ENCODE measurements at regions not wholly inside any gene's neighbourhood (a gene's known extent, or its start where the extent isn't known, plus 50 kb on each side); places are given as distances from the start of the nearest gene placed in this dataset.

- no peak overlapping the region for H3K4me3 ChIP-seq (replicated peaks in 1 of 3; ENCODE audit: low read depth in 2 of 3, low read length in 3 of 3)
- Mint-ChIP-seq H3K27me3 (ENCODE audit: low read depth in 3 of 3) (peaks cover 0 to 1% (median 0%) of the 10 kb centered on the region in 3 donors), H3K36me3 (no peaks in the 10 kb centered on the region), H3K4me3 (no peak overlapping the region), H3K27ac (no peak overlapping the region), H3K9me3 (peaks cover 0 to 4% (median 2%) of the 10 kb centered on the region in 7 donors), H3K4me1 (no peaks in the 10 kb centered on the region)
- intact Hi-C loops (cut with micrococcal nuclease), result no loop called here
- no peaks in the 10 kb centered on the region for H3K9me3 ChIP-seq (replicated peaks in 1 of 2; ENCODE audit: control insufficient read depth in 1 of 2, insufficient read depth in 1 of 2, low read length in 2 of 2)
- H3K4me1 ChIP-seq (ENCODE audit: control insufficient read depth in 1 of 2, insufficient read depth in 2 of 2, low read length in 2 of 2), result no peaks in the 10 kb centered on the region
- TF ChIP-seq CTCF (IDR thresholded peaks at IDR 0.05), result peak; percentile 23
- H3K27me3 ChIP-seq (ENCODE audit: control insufficient read depth in 2 of 2, insufficient read depth in 2 of 2, low read length in 2 of 2), result no peaks in the 10 kb centered on the region
- no peak overlapping the region for H3K9ac ChIP-seq (ENCODE audit: insufficient read depth, low read length, poor library complexity, severe bottlenecking)
- DNase-seq, result no peak
- no peaks in the 10 kb centered on the region for H4K20me1 ChIP-seq (ENCODE audit: insufficient read depth, low read length)
- H3K4me2 ChIP-seq (replicated peaks; ENCODE audit: extremely low read depth, low read length, poor library complexity, severe bottlenecking), result no peak overlapping the region
- H3K27ac ChIP-seq (ENCODE audit: low read depth in 1 of 2, low read length in 2 of 2), result no peak overlapping the region
- H2AFZ ChIP-seq (ENCODE audit: insufficient read depth, low read depth, low read length, poor library complexity, severe bottlenecking), result no peak overlapping the region
- no peaks in the 10 kb centered on the region for H3K79me2 ChIP-seq (ENCODE audit: insufficient read depth, low read length)
- 65% methylated on average over 2 of the region's 4 CpGs for WGBS (ENCODE audit: insufficient coverage)
- no peaks in the 10 kb centered on the region for H3K36me3 ChIP-seq (replicated peaks in 1 of 2; ENCODE audit: control insufficient read depth in 1 of 2, insufficient read depth in 2 of 2, low read length in 2 of 2)
Measured at GRCh38 chr11:104332110-104332509, 168.2 kb upstream of the PDGFD start.

GRCh38 chr11:104329078-104329665, 165.2 kb upstream of the PDGFD start:
- Histone ChIP-seq H3K36me3 (replicated peaks in 1 of 2; ENCODE audit: control insufficient read depth in 1 of 2, insufficient read depth in 2 of 2, low read length in 2 of 2) (no peaks in the 10 kb centered on the region), H3K4me3 (replicated peaks in 1 of 3; ENCODE audit: low read depth in 2 of 3, low read length in 3 of 3) (no peak overlapping the region), H3K27ac (ENCODE audit: low read depth in 1 of 2, low read length in 2 of 2) (no peak overlapping the region), H3K79me2 (ENCODE audit: insufficient read depth, low read length) (no peaks in the 10 kb centered on the region), H4K20me1 (ENCODE audit: insufficient read depth, low read length) (no peaks in the 10 kb centered on the region), H3K9ac (ENCODE audit: insufficient read depth, low read length, poor library complexity, severe bottlenecking) (no peak overlapping the region), H3K4me1 (ENCODE audit: control insufficient read depth in 1 of 2, insufficient read depth in 2 of 2, low read length in 2 of 2) (no peaks in the 10 kb centered on the region), H3K9me3 (replicated peaks in 1 of 2; ENCODE audit: control insufficient read depth in 1 of 2, insufficient read depth in 1 of 2, low read length in 2 of 2) (no peaks in the 10 kb centered on the region), H2AFZ (ENCODE audit: insufficient read depth, low read depth, low read length, poor library complexity, severe bottlenecking) (no peak overlapping the region), H3K27me3 (ENCODE audit: control insufficient read depth in 2 of 2, insufficient read depth in 2 of 2, low read length in 2 of 2) (no peaks in the 10 kb centered on the region), H3K4me2 (replicated peaks; ENCODE audit: extremely low read depth, low read length, poor library complexity, severe bottlenecking) (no peak overlapping the region)
- H3K4me3 Mint-ChIP-seq, result no peak overlapping the region
- H3K4me1 Mint-ChIP-seq, result no peaks in the 10 kb centered on the region
- DNase-seq, result no peak
- no peak for TF ChIP-seq CTCF (IDR thresholded peaks at IDR 0.05)
- H3K27ac Mint-ChIP-seq, result no peak overlapping the region
- no peaks in the 10 kb centered on the region for H3K36me3 Mint-ChIP-seq
- intact Hi-C loops (cut with micrococcal nuclease), result no loop called here
- WGBS (ENCODE audit: insufficient coverage), result no CpG with 5 or more reads among the region's 2 CpGs
- H3K27me3 Mint-ChIP-seq (ENCODE audit: low read depth in 3 of 3), result no peaks in the 10 kb centered on the region
- peaks cover 0 to 8% (median 2%) of the 10 kb centered on the region in 7 donors for H3K9me3 Mint-ChIP-seq

Data from CD14-positive monocyte (primary cell).